H9 (cell line): ENCODE measurements at regions not wholly inside any gene's neighbourhood (a gene's known extent, or its start where the extent isn't known, plus 50 kb on each side); places are given as distances from the start of the nearest gene placed in this dataset.

Source experiments
- DNase-seq: peaks from one replicate; pipeline ENCODE4 v3.0.0-alpha.2; 2017
- H2AFZ ChIP-seq: one replicate; pipeline ENCODE4 v1.6.1; 2013; ENCODE audit warnings: mild to moderate bottlenecking, low read length, control low read depth, moderate library complexity
- H2AK5ac ChIP-seq: 2 replicates; pipeline ENCODE4 v1.6.1; 2013; ENCODE audit warnings: low read length, control low read depth, mixed read lengths; ENCODE audit not compliant: insufficient read length
- H2BK120ac ChIP-seq: one replicate; pipeline ENCODE4 v1.6.1; 2013; ENCODE audit warnings: low read depth, mild to moderate bottlenecking, low read length, control low read depth, inconsistent platforms; ENCODE audit not compliant: poor library complexity, severe bottlenecking
- H2BK12ac ChIP-seq: 2 replicates; pipeline ENCODE4 v1.6.1; 2013; ENCODE audit warnings: low read length, control low read depth, mixed read lengths, low read depth; ENCODE audit not compliant: insufficient read length
- H2BK15ac ChIP-seq: 2 replicates; pipeline ENCODE4 v1.6.1; 2013; ENCODE audit warnings: low read depth, low read length, control low read depth
- H2BK20ac ChIP-seq: one replicate; pipeline ENCODE4 v1.6.1; 2013; ENCODE audit warnings: low read depth, mild to moderate bottlenecking, low read length, control low read depth, inconsistent platforms; ENCODE audit not compliant: poor library complexity, severe bottlenecking
- H2BK5ac ChIP-seq: 2 replicates; pipeline ENCODE4 v1.6.1; 2013; ENCODE audit warnings: low read length, control low read depth, mixed read lengths; ENCODE audit not compliant: insufficient read length
- H3K14ac ChIP-seq: 2 replicates; pipeline ENCODE4 v1.6.1; 2013; ENCODE audit warnings: low read length, control low read depth; ENCODE audit not compliant: insufficient read depth
- H3K18ac ChIP-seq: 2 replicates; pipeline ENCODE4 v1.6.1; 2013; ENCODE audit warnings: low read depth, mild to moderate bottlenecking, mixed read lengths, low read length, control low read depth; ENCODE audit not compliant: insufficient read length
- H3K23ac ChIP-seq: 2 replicates; pipeline ENCODE4 v1.6.1; 2013; ENCODE audit warnings: low read length, control low read depth, mixed read lengths, low read depth; ENCODE audit not compliant: insufficient read length
- H3K23me2 ChIP-seq: 2 replicates; pipeline ENCODE4 v1.6.1; 2013; ENCODE audit warnings: low read depth, mild to moderate bottlenecking, mixed read lengths, low read length, control low read depth; ENCODE audit not compliant: insufficient read length, poor library complexity, severe bottlenecking
- H3K27ac ChIP-seq: 2 replicates; pipeline ENCODE4 v1.5.1; 2013; ENCODE audit warnings: low read length, control low read depth, mixed read lengths, low read depth; ENCODE audit not compliant: insufficient read length
- H3K27me3 ChIP-seq: 2 replicates; pipeline ENCODE4 v1.6.1; 2013; ENCODE audit warnings: low read length, control low read depth, inconsistent platforms; ENCODE audit not compliant: insufficient read depth
- H3K4ac ChIP-seq: 2 replicates; pipeline ENCODE4 v1.6.1; 2013; ENCODE audit warnings: low read depth, mild to moderate bottlenecking, control low read depth, inconsistent platforms, low read length, moderate library complexity
- H3K4me1 ChIP-seq: 2 replicates; pipeline ENCODE4 v1.6.1; 2013; ENCODE audit warnings: low read length, control low read depth, inconsistent platforms; ENCODE audit not compliant: insufficient read depth
- H3K4me2 ChIP-seq: 2 replicates; pipeline ENCODE4 v1.6.1; 2013; ENCODE audit warnings: low read length, control low read depth, mixed read lengths; ENCODE audit not compliant: insufficient read length, insufficient read depth
- H3K56ac ChIP-seq: 2 replicates; pipeline ENCODE4 v1.6.1; 2013; ENCODE audit warnings: low read depth, mild to moderate bottlenecking, mixed read lengths, low read length, control low read depth; ENCODE audit not compliant: insufficient read length
- H3K79me1 ChIP-seq: 2 replicates; pipeline ENCODE4 v1.6.1; 2013; ENCODE audit warnings: low read depth, mild to moderate bottlenecking, moderate library complexity, low read length, control low read depth, inconsistent platforms; ENCODE audit not compliant: insufficient read depth, poor library complexity, severe bottlenecking
- H3K79me2 ChIP-seq: 2 replicates; pipeline ENCODE4 v1.6.1; 2013; ENCODE audit warnings: low read length, control low read depth, inconsistent platforms; ENCODE audit not compliant: insufficient read depth
- H3K9ac ChIP-seq: 2 replicates; pipeline ENCODE4 v1.6.1; 2013; ENCODE audit warnings: low read length, control low read depth, mixed read lengths; ENCODE audit not compliant: insufficient read length; ENCODE audit errors: extremely low read depth
- H3K9me3 ChIP-seq: one replicate; pipeline ENCODE4 v1.6.1; 2013; ENCODE audit warnings: low read depth, low read length, inconsistent platforms; ENCODE audit not compliant: control insufficient read depth
- H3T11ph ChIP-seq: one replicate; pipeline ENCODE4 v1.6.1; 2013; ENCODE audit warnings: mild to moderate bottlenecking, low read length, control low read depth, inconsistent platforms
- H4K20me1 ChIP-seq: one replicate; pipeline ENCODE4 v1.6.1; 2013; ENCODE audit not compliant: control insufficient read depth, insufficient read length, insufficient read depth
- H4K5ac ChIP-seq: 2 replicates; pipeline ENCODE4 v1.6.1; 2013; ENCODE audit warnings: low read depth, mild to moderate bottlenecking, mixed read lengths, low read length, control low read depth; ENCODE audit not compliant: insufficient read length
- H4K8ac ChIP-seq: replicated peaks from 2 replicates; pipeline ENCODE4 v1.6.1; 2013; ENCODE audit warnings: low read length, control low read depth, mixed read lengths, low read depth; ENCODE audit not compliant: insufficient read length
- H4K91ac ChIP-seq: 2 replicates; pipeline ENCODE4 v1.6.1; 2013; ENCODE audit warnings: low read depth, mild to moderate bottlenecking, moderate library complexity, mixed read lengths, low read length, control low read depth; ENCODE audit not compliant: insufficient read length
- H3K27ac Mint-ChIP-seq, 3 experiments: 2 replicates in 2 of 3; 3 replicates in 1 of 3; pipeline ENCODE4 v1.8.0; 2020 to 2021; ENCODE audit warnings: mixed read lengths in 3 of 3, mild to moderate bottlenecking in 1 of 3, moderate library complexity in 1 of 3
- H3K27me3 Mint-ChIP-seq: 2 replicates; pipeline ENCODE4 v1.8.0; 2021; ENCODE audit warnings: low read depth, mild to moderate bottlenecking, moderate library complexity, mixed read lengths
- H3K36me3 Mint-ChIP-seq, 3 experiments: 2 replicates in 2 of 3; 3 replicates in 1 of 3; pipeline ENCODE4 v1.8.0; 2020 to 2021; ENCODE audit warnings: low read depth in 3 of 3, mixed read lengths in 3 of 3; ENCODE audit not compliant: insufficient read depth in 1 of 3
- H3K4me1 Mint-ChIP-seq, 2 experiments: 2 replicates each; pipeline ENCODE4 v1.8.0; 2020; ENCODE audit warnings: mixed read lengths in 2 of 2
- H3K4me3 Mint-ChIP-seq, 2 experiments: 2 replicates in 1 of 2; 3 replicates in 1 of 2; pipeline ENCODE4 v1.8.0; 2020 to 2021; ENCODE audit warnings: mild to moderate bottlenecking in 2 of 2, mixed read lengths in 2 of 2, moderate library complexity in 1 of 2
- H3K9me3 Mint-ChIP-seq, 2 experiments: 2 replicates in 1 of 2; 3 replicates in 1 of 2; pipeline ENCODE4 v1.8.0; 2020; ENCODE audit warnings: mild to moderate bottlenecking in 2 of 2, mixed read lengths in 2 of 2, moderate library complexity in 1 of 2
- CTCF ChIP-seq: fragments of 200-600 bp; sonication (generic); conservative IDR thresholded peaks from 3 replicates; pipeline ENCODE4 v1.8.0; 2021; ENCODE audit warnings: antibody characterized with exemption, mild to moderate bottlenecking
- WGBS: extraction: QIAGEN DNeasy Blood & Tissue Kit; methylation state at CpG from one replicate; pipeline ENCODE4 v1.1.7; 2013; ENCODE audit warnings: missing lambda C conversion rate, low lambda C conversion rate, mixed read lengths; ENCODE audit not compliant: insufficient read length; ENCODE audit errors: extremely low coverage; 5-methylcytosine and 5-hydroxymethylcytosine counted together

- H3K23ac ChIP-seq: no peak overlapping the region
- no peaks in the 10 kb centered on the region for H3K79me1 ChIP-seq
- H2BK120ac ChIP-seq: no peak overlapping the region
- H3K4me2 ChIP-seq: no peak overlapping the region
- H2BK5ac ChIP-seq: no peak overlapping the region
- Mint-ChIP-seq H3K4me3 (no peak overlapping the region), H3K27ac (no peak overlapping the region), H3K27me3 (peaks cover 17% of the 10 kb centered on the region), H3K9me3 (no peaks in the 10 kb centered on the region), H3K4me1 (no peaks in the 10 kb centered on the region), H3K36me3 (no peaks in the 10 kb centered on the region)
- no peak overlapping the region for H4K5ac ChIP-seq
- no peak overlapping the region for H2BK20ac ChIP-seq
- no peak overlapping the region for H3K18ac ChIP-seq
- H3K27me3 ChIP-seq: no peaks in the 10 kb centered on the region
- H2BK15ac ChIP-seq: no peak overlapping the region
- H2BK12ac ChIP-seq: no peak overlapping the region
- H3K79me2 ChIP-seq: no peaks in the 10 kb centered on the region
- no peak overlapping the region for H3T11ph ChIP-seq
- H3K9me3 ChIP-seq: no peaks in the 10 kb centered on the region
- no peak for DNase-seq
- no peak overlapping the region for H3K14ac ChIP-seq
- no peak overlapping the region for H3K4ac ChIP-seq
- H4K91ac ChIP-seq: no peak overlapping the region
- no peak overlapping the region for H3K56ac ChIP-seq
- WGBS: no CpG with 5 or more reads among the region's 2 CpGs
- no peak for TF ChIP-seq CTCF
- no peaks in the 10 kb centered on the region for H3K23me2 ChIP-seq
- no peaks in the 10 kb centered on the region for H3K4me1 ChIP-seq
- no peak overlapping the region for H3K27ac ChIP-seq
- no peak overlapping the region for H2AFZ ChIP-seq
- H4K8ac ChIP-seq: no peak overlapping the region
- H4K20me1 ChIP-seq: no peaks in the 10 kb centered on the region
- H3K9ac ChIP-seq: no peak overlapping the region
- no peak overlapping the region for H2AK5ac ChIP-seq
These were observed 363.7 kb upstream of the ISX start for GRCh38 chr22:34702279-34702678.
